ENCODE measurements at regions not wholly inside any gene's neighbourhood (a gene's known extent, or its start where the extent isn't known, plus 50 kb on each side); places are given as distances from the start of the nearest gene placed in this dataset.
A peak's percentile ranks its signal among the peaks of the same experiment; 100 is the strongest.

DNA sequence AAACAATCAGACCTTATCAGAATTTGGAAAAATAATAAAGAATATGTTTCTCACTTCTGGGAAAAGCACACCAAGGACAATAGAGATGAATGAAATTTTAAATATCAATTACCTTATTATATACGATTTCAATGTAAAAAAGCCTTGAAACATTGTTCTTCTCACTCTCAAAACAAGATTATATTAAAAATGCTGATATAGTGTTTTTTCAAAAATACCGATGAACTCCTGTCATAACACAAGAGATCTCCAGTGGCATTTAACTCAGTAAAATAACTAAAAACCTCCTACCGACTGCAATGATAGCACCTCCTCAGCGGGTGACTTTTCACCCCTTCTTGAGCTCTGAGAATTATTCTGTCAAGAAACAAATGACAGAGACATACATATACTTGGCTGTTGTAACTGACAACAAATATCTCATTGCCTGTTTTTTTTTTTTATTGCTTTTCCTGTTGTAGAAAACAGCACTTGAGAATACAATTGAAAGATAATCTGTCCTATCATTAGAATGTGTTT is 1237.3 kb downstream of the C4orf33 start:
- Histone ChIP-seq H3K4me1 (no peaks in the 10 kb centered on the region), H3K9me3 (no peaks in the 10 kb centered on the region), H3K27ac (no peak overlapping the region), H3K4me3 (no peak overlapping the region), H3K27me3 (no peaks in the 10 kb centered on the region), H3K36me3 (no peaks in the 10 kb centered on the region)
- 86 to 93% methylated on average over 4 of the region's 4 CpGs for WGBS, 2 donors
- no peak for DNase-seq
- no peak for ATAC-seq
- TF ChIP-seq, protein P1, sequence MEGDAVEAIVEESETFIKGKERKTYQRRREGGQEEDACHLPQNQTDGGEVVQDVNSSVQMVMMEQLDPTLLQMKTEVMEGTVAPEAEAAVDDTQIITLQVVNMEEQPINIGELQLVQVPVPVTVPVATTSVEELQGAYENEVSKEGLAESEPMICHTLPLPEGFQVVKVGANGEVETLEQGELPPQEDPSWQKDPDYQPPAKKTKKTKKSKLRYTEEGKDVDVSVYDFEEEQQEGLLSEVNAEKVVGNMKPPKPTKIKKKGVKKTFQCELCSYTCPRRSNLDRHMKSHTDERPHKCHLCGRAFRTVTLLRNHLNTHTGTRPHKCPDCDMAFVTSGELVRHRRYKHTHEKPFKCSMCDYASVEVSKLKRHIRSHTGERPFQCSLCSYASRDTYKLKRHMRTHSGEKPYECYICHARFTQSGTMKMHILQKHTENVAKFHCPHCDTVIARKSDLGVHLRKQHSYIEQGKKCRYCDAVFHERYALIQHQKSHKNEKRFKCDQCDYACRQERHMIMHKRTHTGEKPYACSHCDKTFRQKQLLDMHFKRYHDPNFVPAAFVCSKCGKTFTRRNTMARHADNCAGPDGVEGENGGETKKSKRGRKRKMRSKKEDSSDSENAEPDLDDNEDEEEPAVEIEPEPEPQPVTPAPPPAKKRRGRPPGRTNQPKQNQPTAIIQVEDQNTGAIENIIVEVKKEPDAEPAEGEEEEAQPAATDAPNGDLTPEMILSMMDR (IDR thresholded peaks at IDR 0.05) = no peak
- intact Hi-C loops (cut with DNase I) = no loop called here
- FAIRE-seq = no peak

GRCh38 chr4:130335417-130336194 is 1239.7 kb downstream of the C4orf33 start:
- Histone ChIP-seq H3K36me3 (no peaks in the 10 kb centered on the region), H3K4me1 (no peaks in the 10 kb centered on the region), H3K9me3 (no peaks in the 10 kb centered on the region), H3K27me3 (no peaks in the 10 kb centered on the region), H3K4me3 (no peak overlapping the region), H3K27ac (no peak overlapping the region)
- TF ChIP-seq, protein P1 (IDR thresholded peaks at IDR 0.05) = no peak
- WGBS, 2 donors = 69 to 83% methylated on average over 5 of the region's 5 CpGs
- ATAC-seq (no peak), DNase-seq (no peak), FAIRE-seq (no peak)
- intact Hi-C loops (cut with DNase I) = no loop called here

DNA sequence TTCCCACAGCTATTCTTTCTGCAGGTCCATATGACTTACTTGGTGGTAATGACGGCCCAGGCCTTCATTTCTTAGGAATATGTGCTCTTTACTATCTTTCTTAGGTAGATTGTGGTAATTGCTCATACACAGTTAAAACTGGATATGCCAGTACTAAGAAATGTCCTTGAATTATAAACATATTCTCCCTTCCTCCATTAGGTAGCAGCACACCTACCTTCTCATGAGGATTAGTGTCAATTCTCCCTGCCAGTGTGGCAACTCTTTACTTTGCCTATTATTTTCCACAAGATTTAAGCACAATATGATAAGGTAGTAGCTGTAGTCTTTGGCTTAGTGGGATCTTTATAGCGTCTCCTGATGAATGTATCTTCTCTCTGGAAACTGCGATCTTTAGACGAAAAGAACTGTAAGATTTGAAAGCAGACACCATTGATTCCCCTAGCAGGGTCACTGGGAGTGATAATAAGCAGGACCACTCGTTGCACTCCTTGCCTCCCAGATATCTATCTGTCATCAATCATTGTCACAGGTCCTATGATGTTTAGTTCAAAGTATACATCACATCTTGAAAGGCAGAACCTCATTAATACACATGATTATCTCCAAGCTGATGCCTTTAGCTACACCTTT is 1240.7 kb downstream of the C4orf33 start:
- FAIRE-seq (no peak), ATAC-seq (peak in 2 of 4 donors; percentile 68 to 77), DNase-seq (no peak)
- Histone ChIP-seq H3K27me3 (no peaks in the 10 kb centered on the region), H3K4me1 (no peaks in the 10 kb centered on the region), H3K4me3 (no peak overlapping the region), H3K36me3 (no peaks in the 10 kb centered on the region), H3K9me3 (no peaks in the 10 kb centered on the region), H3K27ac (no peak overlapping the region)
- intact Hi-C loops (cut with DNase I) = no loop called here
- WGBS, 2 donors = 54 to 73% methylated on average over 5 of the region's 5 CpGs
- TF ChIP-seq, protein P1 (IDR thresholded peaks at IDR 0.05) = peak in 2 of 4 donors; percentile 17 to 28

DNA sequence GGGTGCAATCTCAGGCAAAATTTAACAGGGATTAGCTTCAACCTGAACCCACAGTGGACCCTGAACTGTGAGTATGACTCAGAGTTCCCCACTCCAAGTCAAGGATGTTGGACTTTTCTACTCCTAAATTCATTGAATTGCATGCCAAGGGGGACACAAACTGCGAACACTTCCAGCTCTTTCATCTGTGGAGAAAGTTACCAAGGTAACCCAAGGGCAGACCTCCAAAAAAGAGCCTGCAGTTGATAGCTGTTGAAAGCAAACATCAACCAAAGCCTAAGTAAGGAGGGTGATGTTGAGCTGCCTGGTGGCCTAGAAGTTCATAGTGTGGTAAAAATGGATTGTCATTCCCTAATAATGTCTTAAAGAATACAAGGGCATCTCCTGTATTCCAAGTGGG is 1242.9 kb downstream of the C4orf33 start:
- intact Hi-C loops (cut with DNase I) = no loop called here

More for the DNA sequence above, 1242.9 kb downstream of the C4orf33 start:
- Histone ChIP-seq H3K4me3 (no peak overlapping the region), H3K27me3 (no peaks in the 10 kb centered on the region), H3K36me3 (no peaks in the 10 kb centered on the region), H3K9me3 (no peaks in the 10 kb centered on the region), H3K27ac (no peak overlapping the region), H3K4me1 (no peaks in the 10 kb centered on the region)
- no peak for FAIRE-seq
- 83 to 94% methylated on average over 1 of the region's 1 CpG for WGBS, 2 donors
- TF ChIP-seq, protein P1 (IDR thresholded peaks at IDR 0.05) = no peak
- no peak for DNase-seq
- ATAC-seq = no peak

All from pancreas (tissue), 10 donors.